Uterus (tissue), 2 donors: ENCODE measurements at regions not wholly inside any gene's neighbourhood (a gene's known extent, or its start where the extent isn't known, plus 50 kb on each side); places are given as distances from the start of the nearest gene placed in this dataset.

ENCODE experiments used
- CTCF ChIP-seq, 4 experiments: fragments of 200-600 bp in 2 of 4; fragments of 450-650 bp in 2 of 4; sonication (generic) in 2 of 4; IDR thresholded peaks; one replicate each; pipeline ENCODE4 v1.5.1; 2016 to 2019; ENCODE audit warnings: antibody characterized with exemption in 4 of 4, mild to moderate bottlenecking in 2 of 4, moderate library complexity in 1 of 4
- POLR2A ChIP-seq, 2 donors: fragments of 450-650 bp; IDR thresholded peaks; one replicate each; pipeline ENCODE4 v1.6.1; 2016; ENCODE audit warnings: antibody characterized with exemption in 2 of 2, mild to moderate bottlenecking in 1 of 2, moderate library complexity in 1 of 2

GRCh38 chrX:109854096-109854495 is 121.0 kb upstream of the ACSL4 start:
- no peak for TF ChIP-seq POLR2A (IDR thresholded peaks at IDR 0.05)
- TF ChIP-seq CTCF (IDR thresholded peaks at IDR 0.05), result no peak
